GM12878 (cell line): ENCODE measurements at regions not wholly inside any gene's neighbourhood (a gene's known extent, or its start where the extent isn't known, plus 50 kb on each side); places are given as distances from the start of the nearest gene placed in this dataset.

Source experiments
- ATAC-seq: fragments of 200-7000 bp; cut with Tn5 transposase; 3 replicates; pipeline ENCODE4 v1.9.1; 2020; ENCODE audit warnings: mild to moderate bottlenecking, moderate library complexity
- BruUV-seq: library from RNA; stranded (reverse); fragments of 400-500 nt; replicated peaks from 2 replicates; lab custom pipeline; 2021; lab: Mats Ljungman, UMichigan
- CTCF ChIA-PET: fragments of 300-600 bp; sonication (Branson Sonifier 250); formaldehyde crosslinking; extraction: SDS; loops from one replicate; lab custom pipeline; 2021; ENCODE audit warnings: inconsistent platforms; lab: Yijun Ruan, JAX
- POLR2A ChIA-PET: fragments of 350-600 bp; formaldehyde crosslinking; extraction: SDS; loops from one replicate; lab custom pipeline; 2021; ENCODE audit warnings: inconsistent platforms; lab: Charles Lee
- RAD21 ChIA-PET: fragments of 300-600 bp; sonication (Branson Sonifier 250); formaldehyde crosslinking; loops from one replicate; lab custom pipeline; 2023; ENCODE audit warnings: antibody characterized with exemption; ENCODE audit not compliant: unreplicated experiment; lab: Charles Lee
- SMC1A ChIA-PET: fragments of 300-600 bp; sonication (Branson Sonifier 250); formaldehyde crosslinking; loops from one replicate; lab custom pipeline; 2023; ENCODE audit not compliant: unreplicated experiment, uncharacterized antibody; lab: Charles Lee
- DNase-seq: peaks from one replicate; pipeline ENCODE4 v3.0.0-alpha.2; 2011; ENCODE audit warnings: low read depth, low spot score
- FAIRE-seq: peaks from 3 replicates; lab custom pipeline; 2011; peaks lifted over from hg19 to GRCh38; lab: Jason Lieb, UNC
- H2AFZ ChIP-seq: 2 replicates; pipeline ENCODE4 v1.6.0; 2011; ENCODE audit warnings: low read depth, low read length, control low read depth; ENCODE audit not compliant: control insufficient read depth
- H3K27ac ChIP-seq: 2 replicates; pipeline ENCODE4 v1.5.1; 2011; ENCODE audit warnings: control low read depth; ENCODE audit not compliant: control insufficient read depth, insufficient read depth
- H3K27me3 ChIP-seq, 2 experiments: replicated peaks in 1 of 2; 2 replicates each; pipeline versions ENCODE4 v1.6.0 to v1.6.1; 2011; ENCODE audit warnings: low read length in 1 of 2; ENCODE audit not compliant: control insufficient read depth in 2 of 2, insufficient read depth in 2 of 2
- H3K36me3 ChIP-seq, 2 experiments: 2 replicates each; pipeline ENCODE4 v1.5.1; 2011; ENCODE audit warnings: low read length in 1 of 2; ENCODE audit not compliant: control insufficient read depth in 2 of 2, insufficient read depth in 2 of 2
- H3K4me1 ChIP-seq: 2 replicates; pipeline ENCODE4 v1.6.1; 2011; ENCODE audit warnings: mild to moderate bottlenecking, low read length, moderate library complexity, mixed read lengths; ENCODE audit not compliant: control insufficient read depth, insufficient read depth
- H3K4me2 ChIP-seq: 2 replicates; pipeline ENCODE4 v1.6.0; 2011; ENCODE audit warnings: control low read depth; ENCODE audit not compliant: control insufficient read depth, insufficient read depth
- H3K4me3 ChIP-seq: fragments of 200-600 bp; sonication (generic); 2 replicates; pipeline ENCODE4 v1.5.1; 2016
- H3K79me2 ChIP-seq: 2 replicates; pipeline ENCODE4 v1.6.0; 2011; ENCODE audit warnings: low read length; ENCODE audit not compliant: control insufficient read depth, insufficient read depth
- H3K9ac ChIP-seq: 2 replicates; pipeline ENCODE4 v1.8.0; 2011; ENCODE audit warnings: low read length, control low read depth, mixed read lengths; ENCODE audit not compliant: control insufficient read depth, insufficient read depth
- H3K9me3 ChIP-seq: replicated peaks from 3 replicates; pipeline ENCODE4 v1.5.1; 2011; ENCODE audit warnings: mild to moderate bottlenecking, low read length; ENCODE audit not compliant: control insufficient read depth, insufficient read depth
- H4K20me1 ChIP-seq: 2 replicates; pipeline ENCODE4 v1.6.0; 2011; ENCODE audit not compliant: control insufficient read depth, insufficient read depth
- CBX3 ChIP-seq: fragments of 200-600 bp; sonication (generic); IDR thresholded peaks from 2 replicates; pipeline ENCODE4 v1.6.1; 2016; ENCODE audit warnings: low read depth, borderline replicate concordance
- DPF2 ChIP-seq: fragments of 450-650 bp; IDR thresholded peaks from 2 replicates; pipeline ENCODE4 v1.6.1; 2017; ENCODE audit warnings: mild to moderate bottlenecking
- FOS ChIP-seq: IDR thresholded peaks from 3 replicates; pipeline ENCODE4 v1.6.1; 2011; ENCODE audit warnings: borderline replicate concordance; ENCODE audit not compliant: insufficient read length; ENCODE audit errors: extremely low read depth
- FOXK2 ChIP-seq: fragments of 450-650 bp; IDR thresholded peaks from 2 replicates; pipeline ENCODE4 v1.6.1; 2017; ENCODE audit warnings: mild to moderate bottlenecking, moderate library complexity
- KLF5 ChIP-seq: fragments of 450-650 bp; IDR thresholded peaks from 2 replicates; pipeline ENCODE4 v1.6.1; 2014; ENCODE audit warnings: mild to moderate bottlenecking; ENCODE audit not compliant: partially characterized antibody
- MYB ChIP-seq: fragments of 150-350 bp; IDR thresholded peaks from 2 replicates; pipeline ENCODE4 v1.6.1; 2014; ENCODE audit warnings: mild to moderate bottlenecking, low read depth, low read length, borderline replicate concordance
- MYC ChIP-seq: IDR thresholded peaks from 2 replicates; pipeline ENCODE4 v1.6.1; 2011; ENCODE audit warnings: mild to moderate bottlenecking, low read length, moderate library complexity, inconsistent platforms; ENCODE audit not compliant: insufficient read depth, insufficient replicate concordance, insufficient read length, severe bottlenecking
- POLR2AphosphoS2 ChIP-seq: IDR thresholded peaks from 2 replicates; pipeline ENCODE4 v1.6.1; 2011; ENCODE audit warnings: low read depth, mild to moderate bottlenecking, low read length, improper control_type of control experiment, moderate library complexity
- POU2F2 ChIP-seq: IDR thresholded peaks from 3 replicates; pipeline ENCODE4 v1.6.1; 2011; ENCODE audit warnings: low read depth, mild to moderate bottlenecking, low read length, borderline replicate concordance
- RB1 ChIP-seq: fragments of 450-650 bp; formaldehyde crosslinking; IDR thresholded peaks from 2 replicates; pipeline ENCODE4 v1.6.1; 2017; ENCODE audit warnings: mild to moderate bottlenecking, borderline replicate concordance
- SRF ChIP-seq, 2 experiments: IDR thresholded peaks; 2 replicates each; pipeline ENCODE4 v1.6.1; 2011; ENCODE audit warnings: low read depth in 2 of 2, low read length in 2 of 2, mild to moderate bottlenecking in 1 of 2, moderate library complexity in 1 of 2
- ZNF274 ChIP-seq: IDR thresholded peaks from one replicate; pipeline ENCODE4 v1.8.0; 2011; ENCODE audit not compliant: insufficient read length, insufficient read depth
- ZNF592 ChIP-seq: fragments of 450-650 bp; IDR thresholded peaks from 2 replicates; pipeline ENCODE4 v1.6.1; 2017; ENCODE audit warnings: mild to moderate bottlenecking, moderate library complexity
- WGBS: methylation state at CpG from one replicate; pipeline ENCODE4 v1.1.6; 2016; ENCODE audit warnings: low lambda C conversion rate; ENCODE audit not compliant: insufficient replicate concordance, insufficient coverage; ENCODE audit errors: missing lambda C conversion rate; 5-methylcytosine and 5-hydroxymethylcytosine counted together
- in situ Hi-C: fragments of 300-500 bp; cut with MboI; formaldehyde crosslinking; loops from 9 replicates; pipeline ENCODE4 v1.14.3; 2018; ENCODE audit warnings: mixed read lengths
- intact Hi-C: fragments of 100-400 bp; cut with micrococcal nuclease; formaldehyde crosslinking; loops from one replicate; pipeline ENCODE4 v1.14.2; 2022; ENCODE audit not compliant: unreplicated experiment
- TF ChIP-seq, protein P1 (sequence below): IDR thresholded peaks from 2 replicates; pipeline ENCODE4 v1.6.1; 2011; ENCODE audit warnings: borderline replicate concordance, low read depth, mild to moderate bottlenecking, moderate library complexity, mixed read lengths, low read length; ENCODE audit not compliant: insufficient read depth; ENCODE audit errors: extremely low read length
- TF ChIP-seq, protein P2 (sequence below): fragments of 450-650 bp; conservative IDR thresholded peaks from 2 replicates; pipeline ENCODE4 v1.6.1; 2017; ENCODE audit warnings: mild to moderate bottlenecking, moderate library complexity

GRCh38 chr5:39995990-39996389 is 571.2 kb upstream of the DAB2 start:
- ChIA-PET SMC1A (interaction anchor here (1.0 kb wide), 1 partner anchor 659 kb away, joined by 4 read pairs; no protein-coding TSS in a partner anchor), POLR2A (no interaction called here), RAD21 (no interaction called here), CTCF (no interaction called here)
- no peak for FAIRE-seq
- H3K36me3 ChIP-seq = no peaks in the 10 kb centered on the region
- H3K27ac ChIP-seq = no peak overlapping the region
- H2AFZ ChIP-seq = no peak overlapping the region
- no TSS peak for BruUV-seq
- H3K4me1 ChIP-seq = no peaks in the 10 kb centered on the region
- H4K20me1 ChIP-seq = no peaks in the 10 kb centered on the region
- no peak for ATAC-seq
- H3K4me3 ChIP-seq = no peak overlapping the region
- in situ Hi-C loops = no loop called here
- DNase-seq = no peak
- no peaks in the 10 kb centered on the region for H3K79me2 ChIP-seq
- no peak overlapping the region for H3K9ac ChIP-seq
- H3K4me2 ChIP-seq = no peak overlapping the region
- no peaks in the 10 kb centered on the region for H3K27me3 ChIP-seq
- no peaks in the 10 kb centered on the region for H3K9me3 ChIP-seq
- WGBS = 0% methylated on average over 1 of the region's 1 CpG
- intact Hi-C loops = no loop called here
- TF ChIP-seq, protein P1, sequence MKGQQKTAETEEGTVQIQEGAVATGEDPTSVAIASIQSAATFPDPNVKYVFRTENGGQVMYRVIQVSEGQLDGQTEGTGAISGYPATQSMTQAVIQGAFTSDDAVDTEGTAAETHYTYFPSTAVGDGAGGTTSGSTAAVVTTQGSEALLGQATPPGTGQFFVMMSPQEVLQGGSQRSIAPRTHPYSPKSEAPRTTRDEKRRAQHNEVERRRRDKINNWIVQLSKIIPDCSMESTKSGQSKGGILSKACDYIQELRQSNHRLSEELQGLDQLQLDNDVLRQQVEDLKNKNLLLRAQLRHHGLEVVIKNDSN = no peak
- TF ChIP-seq DPF2 (no peak), MYC (no peak), ZNF592 (no peak), KLF5 (no peak), POU2F2 (no peak), FOXK2 (no peak), RB1 (no peak), ZNF274 (no peak), FOS (no peak), CBX3 (no peak), SRF (IDR thresholded peaks at IDR 0.05; ENCODE audit: low read depth in 2 of 2, low read length in 2 of 2) (no peak), POLR2AphosphoS2 (no peak), MYB (no peak)
- TF ChIP-seq, protein P2, sequence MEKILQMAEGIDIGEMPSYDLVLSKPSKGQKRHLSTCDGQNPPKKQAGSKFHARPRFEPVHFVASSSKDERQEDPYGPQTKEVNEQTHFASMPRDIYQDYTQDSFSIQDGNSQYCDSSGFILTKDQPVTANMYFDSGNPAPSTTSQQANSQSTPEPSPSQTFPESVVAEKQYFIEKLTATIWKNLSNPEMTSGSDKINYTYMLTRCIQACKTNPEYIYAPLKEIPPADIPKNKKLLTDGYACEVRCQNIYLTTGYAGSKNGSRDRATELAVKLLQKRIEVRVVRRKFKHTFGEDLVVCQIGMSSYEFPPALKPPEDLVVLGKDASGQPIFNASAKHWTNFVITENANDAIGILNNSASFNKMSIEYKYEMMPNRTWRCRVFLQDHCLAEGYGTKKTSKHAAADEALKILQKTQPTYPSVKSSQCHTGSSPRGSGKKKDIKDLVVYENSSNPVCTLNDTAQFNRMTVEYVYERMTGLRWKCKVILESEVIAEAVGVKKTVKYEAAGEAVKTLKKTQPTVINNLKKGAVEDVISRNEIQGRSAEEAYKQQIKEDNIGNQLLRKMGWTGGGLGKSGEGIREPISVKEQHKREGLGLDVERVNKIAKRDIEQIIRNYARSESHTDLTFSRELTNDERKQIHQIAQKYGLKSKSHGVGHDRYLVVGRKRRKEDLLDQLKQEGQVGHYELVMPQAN = no peak
